ENCODE measurements at regions not wholly inside any gene's neighbourhood (a gene's known extent, or its start where the extent isn't known, plus 50 kb on each side); places are given as distances from the start of the nearest gene placed in this dataset.

DNA sequence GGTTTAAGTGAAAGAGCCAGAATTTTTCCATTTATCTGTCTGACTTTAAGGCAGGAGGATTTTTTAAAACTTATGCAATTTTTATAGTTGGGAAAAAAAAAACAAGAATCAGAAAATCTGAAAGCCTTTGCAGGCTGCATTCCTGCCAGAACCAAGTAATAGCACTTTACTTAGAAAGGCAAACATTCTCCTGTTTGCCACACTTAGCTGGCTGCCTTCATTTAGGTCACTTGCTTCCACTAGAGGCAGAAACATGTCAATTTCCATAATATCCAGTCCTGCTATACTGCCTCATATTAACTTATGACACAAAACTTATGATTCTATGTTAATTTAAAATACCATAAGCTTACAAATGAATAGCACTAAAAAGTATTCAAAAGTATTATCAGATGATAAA, 425.8 kb downstream of the FRK start:
- intact Hi-C loops (cut with micrococcal nuclease) = no loop called here
- Histone ChIP-seq H4K20me1 (ENCODE audit: insufficient read depth) (no peaks in the 10 kb centered on the region), H3K27ac (ENCODE audit: low read depth, low read length) (no peak overlapping the region), H3K27me3 (ENCODE audit: insufficient read depth, low read length) (no peaks in the 10 kb centered on the region; the same call in 1 of the 2 replicates), H3K79me2 (ENCODE audit: insufficient read depth, low read length) (no peaks in the 10 kb centered on the region), H3K36me3 (ENCODE audit: control insufficient read depth in 1 of 2, insufficient read depth in 2 of 2, low read length in 2 of 2) (no peaks in the 10 kb centered on the region), H2AFZ (ENCODE audit: low read depth, low read length, poor library complexity, severe bottlenecking) (no peak overlapping the region), H3K9me2 (ENCODE audit: insufficient read depth) (no peaks in the 10 kb centered on the region), H3K9ac (ENCODE audit: low read length) (no peak overlapping the region), H3K4me2 (ENCODE audit: low read length) (no peak overlapping the region), H3K4me3 (replicated peaks in 1 of 2; ENCODE audit: low read depth in 1 of 2, low read length in 2 of 2) (no peak overlapping the region), H3K9me3 (ENCODE audit: control insufficient read depth in 1 of 2, insufficient read depth in 1 of 2, low read depth in 1 of 2, low read length in 2 of 2) (no peaks in the 10 kb centered on the region), H3K4me1 (ENCODE audit: control insufficient read depth in 1 of 2, insufficient read depth in 2 of 2, low read length in 2 of 2) (no peaks in the 10 kb centered on the region)
- ChIA-PET POLR2A (no interaction called here), CTCF (no interaction called here), RAD21 (ENCODE audit: low non-redundant PET in 1 of 2, low total read pairs in 2 of 2, uncharacterized antibody in 2 of 2, unreplicated experiment in 2 of 2) (no interaction called here)
- DNase-seq (ENCODE audit: low read depth, low spot score) (no peak), ATAC-seq (no peak)
- TF ChIP-seq SIN3A (IDR thresholded peaks at IDR 0.05; ENCODE audit: low read depth) (no peak), EZH2phosphoT487 (IDR thresholded peaks at IDR 0.05; ENCODE audit: borderline replicate concordance) (no peak), CEBPB (IDR thresholded peaks at IDR 0.05; ENCODE audit: low read depth) (no peak), CBX3 (IDR thresholded peaks at IDR 0.05; ENCODE audit: low read depth) (no peak), ZNF274 (IDR thresholded peaks at IDR 0.05; ENCODE audit: low read depth, low read length) (no peak), POLR2AphosphoS5 (IDR thresholded peaks at IDR 0.05; ENCODE audit: low read depth, low read length) (no peak), EGR1 (IDR thresholded peaks at IDR 0.05; ENCODE audit: low read depth) (no peak), TCF7L2 (IDR thresholded peaks at IDR 0.05; ENCODE audit: borderline replicate concordance, extremely low read depth, insufficient read depth, insufficient read length) (no peak), SRF (IDR thresholded peaks at IDR 0.05; ENCODE audit: low read depth) (no peak), EZH2 (IDR thresholded peaks at IDR 0.05) (no peak)
- TF ChIP-seq, protein P1, sequence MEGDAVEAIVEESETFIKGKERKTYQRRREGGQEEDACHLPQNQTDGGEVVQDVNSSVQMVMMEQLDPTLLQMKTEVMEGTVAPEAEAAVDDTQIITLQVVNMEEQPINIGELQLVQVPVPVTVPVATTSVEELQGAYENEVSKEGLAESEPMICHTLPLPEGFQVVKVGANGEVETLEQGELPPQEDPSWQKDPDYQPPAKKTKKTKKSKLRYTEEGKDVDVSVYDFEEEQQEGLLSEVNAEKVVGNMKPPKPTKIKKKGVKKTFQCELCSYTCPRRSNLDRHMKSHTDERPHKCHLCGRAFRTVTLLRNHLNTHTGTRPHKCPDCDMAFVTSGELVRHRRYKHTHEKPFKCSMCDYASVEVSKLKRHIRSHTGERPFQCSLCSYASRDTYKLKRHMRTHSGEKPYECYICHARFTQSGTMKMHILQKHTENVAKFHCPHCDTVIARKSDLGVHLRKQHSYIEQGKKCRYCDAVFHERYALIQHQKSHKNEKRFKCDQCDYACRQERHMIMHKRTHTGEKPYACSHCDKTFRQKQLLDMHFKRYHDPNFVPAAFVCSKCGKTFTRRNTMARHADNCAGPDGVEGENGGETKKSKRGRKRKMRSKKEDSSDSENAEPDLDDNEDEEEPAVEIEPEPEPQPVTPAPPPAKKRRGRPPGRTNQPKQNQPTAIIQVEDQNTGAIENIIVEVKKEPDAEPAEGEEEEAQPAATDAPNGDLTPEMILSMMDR (IDR thresholded peaks at IDR 0.05 in 2 of 3, conservative IDR thresholded peaks at IDR 0.05 in 1 of 3; ENCODE audit: borderline replicate concordance in 1 of 3, insufficient read depth in 1 of 3, low read depth in 2 of 3, low read length in 2 of 3) = no peak
- BruUV-seq (replicated peaks) = no TSS peak
